NCI-H146 treated with DMSO at 0.1 percent for 48 hours (cell line): ENCODE measurements at regions not wholly inside any gene's neighbourhood (a gene's known extent, or its start where the extent isn't known, plus 50 kb on each side); places are given as distances from the start of the nearest gene placed in this dataset.
"Not testable (repeated sequence)": the region's sequence is repeated elsewhere in the genome, so short reads cannot be mapped to it uniquely, and the experiment has no call there.

ENCODE experiments used
- DNase-seq: peaks from one replicate; lab custom pipeline; 2025; ENCODE audit not compliant: unreplicated experiment; lab: John Stamatoyannopoulos, UW

- no peak for DNase-seq
Measured at GRCh38 chr2:236632295-236633218, 62.9 kb downstream of the ACKR3 start.

GRCh38 chr2:236633219-236633570 lies 63.6 kb downstream of the ACKR3 start:
- DNase-seq = no peak

GRCh38 chr2:236633775-236634560 lies 64.3 kb downstream of the ACKR3 start:
- DNase-seq = no peak

- DNase-seq = no peak
Measured at GRCh38 chr2:236636261-236636660, 66.6 kb downstream of the ACKR3 start.

- DNase-seq = no peak
Measured at GRCh38 chr2:236636714-236637470, 67.3 kb downstream of the ACKR3 start.

- no peak for DNase-seq
Measured at GRCh38 chr2:236637686-236638569, 68.3 kb downstream of the ACKR3 start.

GRCh38 chr2:236638707-236639106 lies 69.1 kb downstream of the ACKR3 start:
- no peak for DNase-seq

GRCh38 chr2:236639461-236640235 lies 70.0 kb downstream of the ACKR3 start:
- DNase-seq = no peak

GRCh38 chr2:236641051-236641726 lies 71.6 kb downstream of the ACKR3 start:
- no peak for DNase-seq

- DNase-seq = no peak
Measured at GRCh38 chr2:236642125-236642524, 72.5 kb downstream of the ACKR3 start.

- no peak for DNase-seq
Measured at GRCh38 chr2:236642584-236643291, 73.1 kb downstream of the ACKR3 start.

GRCh38 chr2:236643480-236643879 lies 73.9 kb downstream of the ACKR3 start:
- no peak for DNase-seq

GRCh38 chr2:236644067-236644466 lies 74.4 kb downstream of the ACKR3 start:
- DNase-seq = no peak

GRCh38 chr2:236644502-236644911 lies 74.9 kb downstream of the ACKR3 start:
- no peak for DNase-seq

- not testable (repeated sequence) for DNase-seq
Measured at GRCh38 chr2:236645141-236645540, 75.5 kb downstream of the ACKR3 start.

GRCh38 chr2:236646441-236646840 lies 76.8 kb downstream of the ACKR3 start:
- DNase-seq = no peak

- DNase-seq = no peak
Measured at GRCh38 chr2:236646871-236647270, 77.2 kb downstream of the ACKR3 start.

GRCh38 chr2:236647621-236648020 lies 78.0 kb downstream of the ACKR3 start:
- DNase-seq = no peak
